Astrocyte (in vitro differentiated cells and primary cell): ENCODE measurements at regions not wholly inside any gene's neighbourhood (a gene's known extent, or its start where the extent isn't known, plus 50 kb on each side); places are given as distances from the start of the nearest gene placed in this dataset.

Experiments
- DNase-seq: peaks from one replicate; pipeline ENCODE4 v3.0.0-alpha.2; 2010; ENCODE audit warnings: low read depth
- FAIRE-seq: peaks from 2 replicates; lab custom pipeline; 2011; peaks lifted over from hg19 to GRCh38; lab: Jason Lieb, UNC
- H2AFZ ChIP-seq: 2 replicates; pipeline ENCODE4 v1.6.0; 2012; ENCODE audit warnings: low read depth, low read length, inconsistent platforms
- H3K27ac ChIP-seq: 2 replicates; pipeline ENCODE4 v1.5.1; 2011; ENCODE audit warnings: low read depth, low read length, inconsistent platforms
- H3K27me3 ChIP-seq: 2 replicates; pipeline ENCODE4 v1.6.0; 2011; ENCODE audit warnings: low read length, inconsistent platforms; ENCODE audit not compliant: insufficient read depth
- H3K36me3 ChIP-seq: 2 replicates; pipeline ENCODE4 v1.5.1; 2011; ENCODE audit warnings: low read length, inconsistent platforms; ENCODE audit not compliant: insufficient read depth
- H3K4me1 ChIP-seq: 2 replicates; pipeline ENCODE4 v1.5.1; 2011; ENCODE audit warnings: low read length, inconsistent platforms; ENCODE audit not compliant: insufficient read depth
- H3K4me2 ChIP-seq: 2 replicates; pipeline ENCODE4 v1.6.0; 2012; ENCODE audit warnings: low read length, inconsistent platforms
- H3K4me3 ChIP-seq: 2 replicates; pipeline ENCODE4 v1.5.1; 2011; ENCODE audit warnings: low read depth, mild to moderate bottlenecking, low read length, inconsistent platforms; ENCODE audit not compliant: insufficient read depth
- H3K79me2 ChIP-seq: 2 replicates; pipeline ENCODE4 v1.6.0; 2012; ENCODE audit warnings: mild to moderate bottlenecking, low read length, inconsistent platforms; ENCODE audit not compliant: insufficient read depth
- H3K9ac ChIP-seq: 2 replicates; pipeline ENCODE4 v1.6.0; 2012; ENCODE audit warnings: mild to moderate bottlenecking, low read length, inconsistent platforms
- H3K9me3 ChIP-seq: 2 replicates; pipeline ENCODE4 v1.5.1; 2012; ENCODE audit warnings: low read depth, mild to moderate bottlenecking, low read length, inconsistent platforms; ENCODE audit not compliant: insufficient read depth
- H4K20me1 ChIP-seq: 2 replicates; pipeline ENCODE4 v1.6.0; 2012; ENCODE audit warnings: low read length, inconsistent platforms; ENCODE audit not compliant: insufficient read depth
- H3K27ac Mint-ChIP-seq: one replicate; pipeline ENCODE4 v1.8.0; 2021; ENCODE audit warnings: mild to moderate bottlenecking, mixed read lengths; ENCODE audit not compliant: unreplicated experiment
- H3K27me3 Mint-ChIP-seq: one replicate; pipeline ENCODE4 v1.8.0; 2021; ENCODE audit warnings: low read depth, mixed read lengths; ENCODE audit not compliant: unreplicated experiment
- H3K36me3 Mint-ChIP-seq: one replicate; pipeline ENCODE4 v1.8.0; 2021; ENCODE audit warnings: low read depth, mixed read lengths; ENCODE audit not compliant: unreplicated experiment
- H3K4me1 Mint-ChIP-seq: one replicate; pipeline ENCODE4 v1.8.0; 2021; ENCODE audit warnings: low read depth, mixed read lengths; ENCODE audit not compliant: unreplicated experiment
- H3K4me3 Mint-ChIP-seq: one replicate; pipeline ENCODE4 v1.8.0; 2021; ENCODE audit warnings: mild to moderate bottlenecking, moderate library complexity, mixed read lengths; ENCODE audit not compliant: unreplicated experiment
- H3K9me3 Mint-ChIP-seq: one replicate; pipeline ENCODE4 v1.8.0; 2021; ENCODE audit warnings: mild to moderate bottlenecking, mixed read lengths; ENCODE audit not compliant: unreplicated experiment
- EZH2 ChIP-seq: IDR thresholded peaks from 2 replicates; pipeline ENCODE4 v1.6.1; 2012; ENCODE audit warnings: mild to moderate bottlenecking, low read length, inconsistent platforms; ENCODE audit not compliant: insufficient read depth
- TF ChIP-seq, protein P1 (sequence below): IDR thresholded peaks from 2 replicates; pipeline ENCODE4 v1.5.1; 2011; ENCODE audit warnings: low read depth, mild to moderate bottlenecking, inconsistent platforms, low read length, moderate library complexity; ENCODE audit not compliant: insufficient read depth

GRCh38 chr9:32837551-32838058, 54.3 kb downstream of the TMEM215 start:
- no peak for FAIRE-seq
- H3K79me2 ChIP-seq: no peaks in the 10 kb centered on the region
- Mint-ChIP-seq H3K36me3 (no peaks in the 10 kb centered on the region), H3K9me3 (no peaks in the 10 kb centered on the region), H3K27me3 (peaks cover 7% of the 10 kb centered on the region), H3K4me3 (no peak overlapping the region), H3K27ac (no peak overlapping the region), H3K4me1 (peaks cover 3% of the 10 kb centered on the region)
- H3K27me3 ChIP-seq: peaks cover 2% of the 10 kb centered on the region
- no peak overlapping the region for H3K4me3 ChIP-seq
- H3K4me1 ChIP-seq: no peaks in the 10 kb centered on the region
- no peak for DNase-seq
- no peaks in the 10 kb centered on the region for H3K36me3 ChIP-seq
- H3K27ac ChIP-seq: no peak overlapping the region
- H3K4me2 ChIP-seq: no peak overlapping the region
- TF ChIP-seq EZH2: no peak
- TF ChIP-seq, protein P1, sequence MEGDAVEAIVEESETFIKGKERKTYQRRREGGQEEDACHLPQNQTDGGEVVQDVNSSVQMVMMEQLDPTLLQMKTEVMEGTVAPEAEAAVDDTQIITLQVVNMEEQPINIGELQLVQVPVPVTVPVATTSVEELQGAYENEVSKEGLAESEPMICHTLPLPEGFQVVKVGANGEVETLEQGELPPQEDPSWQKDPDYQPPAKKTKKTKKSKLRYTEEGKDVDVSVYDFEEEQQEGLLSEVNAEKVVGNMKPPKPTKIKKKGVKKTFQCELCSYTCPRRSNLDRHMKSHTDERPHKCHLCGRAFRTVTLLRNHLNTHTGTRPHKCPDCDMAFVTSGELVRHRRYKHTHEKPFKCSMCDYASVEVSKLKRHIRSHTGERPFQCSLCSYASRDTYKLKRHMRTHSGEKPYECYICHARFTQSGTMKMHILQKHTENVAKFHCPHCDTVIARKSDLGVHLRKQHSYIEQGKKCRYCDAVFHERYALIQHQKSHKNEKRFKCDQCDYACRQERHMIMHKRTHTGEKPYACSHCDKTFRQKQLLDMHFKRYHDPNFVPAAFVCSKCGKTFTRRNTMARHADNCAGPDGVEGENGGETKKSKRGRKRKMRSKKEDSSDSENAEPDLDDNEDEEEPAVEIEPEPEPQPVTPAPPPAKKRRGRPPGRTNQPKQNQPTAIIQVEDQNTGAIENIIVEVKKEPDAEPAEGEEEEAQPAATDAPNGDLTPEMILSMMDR: no peak
- H3K9ac ChIP-seq: no peak overlapping the region
- H2AFZ ChIP-seq: no peak overlapping the region
- no peaks in the 10 kb centered on the region for H4K20me1 ChIP-seq
- H3K9me3 ChIP-seq: no peaks in the 10 kb centered on the region

DNA sequence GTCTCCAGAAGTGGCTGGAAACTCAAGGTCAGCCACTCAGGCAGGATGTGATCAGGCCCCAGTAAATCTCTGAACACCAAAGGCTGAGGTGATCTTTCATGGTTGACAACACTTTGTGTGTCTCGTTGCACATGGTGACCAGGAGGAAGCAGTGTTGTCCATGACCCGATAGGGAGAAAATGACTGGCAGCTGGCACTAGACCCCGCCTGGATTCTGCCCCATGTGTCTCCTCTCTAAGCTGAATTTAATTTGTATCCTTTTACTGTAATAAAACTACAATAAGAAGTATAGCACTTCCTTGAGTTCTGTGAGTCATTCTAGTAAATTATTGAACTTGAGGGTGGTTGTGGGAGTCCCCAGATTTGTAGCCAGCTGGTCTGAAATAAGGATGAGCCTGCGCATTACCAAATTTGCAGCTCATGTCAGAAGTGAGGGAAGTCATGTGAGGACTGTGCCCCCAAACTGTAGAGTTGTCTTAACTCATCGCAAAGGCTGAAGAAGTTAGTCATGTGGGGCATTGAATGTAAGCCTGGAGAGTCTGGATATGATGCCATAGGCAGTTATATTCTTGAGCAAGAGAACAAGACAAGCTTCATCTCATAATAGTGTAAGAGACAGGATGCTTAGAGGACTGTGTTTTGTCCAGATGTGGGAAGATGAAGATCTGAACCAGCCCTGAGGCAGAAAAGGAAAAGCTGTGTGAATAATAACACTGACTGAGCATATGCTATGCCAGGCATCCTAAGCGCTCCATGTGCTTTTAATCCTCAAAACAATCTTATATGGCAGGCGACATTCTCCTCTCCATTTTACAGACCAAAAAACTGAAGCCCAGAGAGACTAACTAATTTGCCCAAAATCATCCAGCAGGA, 55.9 kb downstream of the TMEM215 start:
- Histone ChIP-seq H4K20me1 (no peaks in the 10 kb centered on the region), H3K27me3 (peaks cover 2% of the 10 kb centered on the region), H3K79me2 (no peaks in the 10 kb centered on the region), H3K4me2 (no peak overlapping the region), H3K27ac (no peak overlapping the region), H3K9me3 (no peaks in the 10 kb centered on the region), H3K4me3 (no peak overlapping the region), H3K36me3 (no peaks in the 10 kb centered on the region), H3K4me1 (no peaks in the 10 kb centered on the region), H2AFZ (no peak overlapping the region), H3K9ac (no peak overlapping the region)
- H3K36me3 Mint-ChIP-seq: no peaks in the 10 kb centered on the region
- H3K27ac Mint-ChIP-seq: no peak overlapping the region
- no peak for FAIRE-seq
- H3K4me1 Mint-ChIP-seq: peaks cover 2% of the 10 kb centered on the region
- H3K4me3 Mint-ChIP-seq: no peak overlapping the region
- DNase-seq: no peak
- H3K27me3 Mint-ChIP-seq: peaks cover 5% of the 10 kb centered on the region
- TF ChIP-seq, protein P1: no peak
- TF ChIP-seq EZH2: no peak
- H3K9me3 Mint-ChIP-seq: no peaks in the 10 kb centered on the region

DNA sequence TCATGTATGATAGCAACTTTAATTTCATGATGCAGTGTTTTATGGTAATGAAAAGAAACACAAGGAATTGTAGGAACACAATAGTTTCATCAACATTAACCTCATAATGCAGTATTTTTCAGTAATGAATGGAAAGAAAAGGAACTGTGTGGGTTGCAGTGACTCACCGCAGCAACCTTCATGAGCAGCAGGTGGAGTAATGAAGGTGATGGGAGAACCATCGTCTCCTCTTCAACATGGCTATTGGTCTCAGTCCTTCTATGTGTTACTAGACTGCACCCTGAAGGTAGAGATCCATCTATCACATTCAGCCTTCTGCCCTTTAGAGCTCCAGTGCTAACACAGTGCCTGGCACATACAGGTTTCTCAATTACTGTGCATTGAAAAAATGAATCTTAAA, 58.0 kb downstream of the TMEM215 start:
- Histone ChIP-seq H3K36me3 (no peaks in the 10 kb centered on the region), H3K4me1 (no peaks in the 10 kb centered on the region), H3K27ac (no peak overlapping the region), H4K20me1 (no peaks in the 10 kb centered on the region), H3K9ac (no peak overlapping the region), H2AFZ (no peak overlapping the region), H3K4me3 (no peak overlapping the region), H3K27me3 (peaks cover 2% of the 10 kb centered on the region), H3K79me2 (no peaks in the 10 kb centered on the region), H3K4me2 (no peak overlapping the region), H3K9me3 (no peaks in the 10 kb centered on the region)
- no peaks in the 10 kb centered on the region for H3K9me3 Mint-ChIP-seq
- H3K4me3 Mint-ChIP-seq: no peak overlapping the region
- no peaks in the 10 kb centered on the region for H3K36me3 Mint-ChIP-seq
- H3K27me3 Mint-ChIP-seq: no peaks in the 10 kb centered on the region
- TF ChIP-seq EZH2: no peak
- TF ChIP-seq, protein P1: no peak
- H3K4me1 Mint-ChIP-seq: peaks cover 2% of the 10 kb centered on the region
- H3K27ac Mint-ChIP-seq: no peak overlapping the region
- DNase-seq (no peak), FAIRE-seq (no peak)
